MM.1S (cell line): ENCODE measurements at regions not wholly inside any gene's neighbourhood (a gene's known extent, or its start where the extent isn't known, plus 50 kb on each side); places are given as distances from the start of the nearest gene placed in this dataset.

Source experiments
- DNase-seq: peaks from one replicate; pipeline ENCODE4 v3.0.0-alpha.2; 2015
- H2AFZ ChIP-seq: fragments of 300-600 bp; sonication (generic); 2 replicates; pipeline ENCODE4 v1.6.0; 2016; ENCODE audit warnings: antibody characterized with exemption, low read length
- H3F3A ChIP-seq: fragments of 300-600 bp; sonication (generic); 2 replicates; pipeline ENCODE4 v1.6.1; 2016; ENCODE audit warnings: mild to moderate bottlenecking, antibody characterized with exemption, low read length, moderate library complexity, mixed read lengths; ENCODE audit not compliant: insufficient read depth
- H3K27ac ChIP-seq: fragments of 300-600 bp; sonication (generic); 2 replicates; pipeline ENCODE4 v1.5.1; 2016; ENCODE audit warnings: mild to moderate bottlenecking, low read length
- H3K27me3 ChIP-seq: fragments of 300-600 bp; sonication (generic); replicated peaks from 2 replicates; pipeline ENCODE4 v1.6.0; 2016; ENCODE audit warnings: low read length; ENCODE audit not compliant: insufficient read depth
- H3K36me3 ChIP-seq: fragments of 300-600 bp; sonication (generic); replicated peaks from 2 replicates; pipeline ENCODE4 v1.6.1; 2016; ENCODE audit warnings: mild to moderate bottlenecking, low read length, mixed read lengths; ENCODE audit not compliant: insufficient read depth
- H3K4me1 ChIP-seq: fragments of 300-600 bp; sonication (generic); 2 replicates; pipeline ENCODE4 v1.6.1; 2016; ENCODE audit warnings: low read length, mixed read lengths
- H3K4me2 ChIP-seq: fragments of 300-600 bp; sonication (generic); 2 replicates; pipeline ENCODE4 v1.6.0; 2016; ENCODE audit warnings: low read depth, low read length
- H3K4me3 ChIP-seq: fragments of 300-600 bp; sonication (generic); 2 replicates; pipeline ENCODE4 v1.5.1; 2016; ENCODE audit warnings: low read length, mixed read lengths
- H3K79me2 ChIP-seq: fragments of 300-600 bp; sonication (generic); 2 replicates; pipeline ENCODE4 v1.6.1; 2016; ENCODE audit warnings: mixed run types, low read length, mixed read lengths
- H3K9ac ChIP-seq: fragments of 300-600 bp; sonication (generic); 2 replicates; pipeline ENCODE4 v1.6.1; 2016; ENCODE audit warnings: low read length, mixed read lengths
- H3K9me2 ChIP-seq: fragments of 300-600 bp; sonication (generic); replicated peaks from 2 replicates; pipeline ENCODE4 v1.6.1; 2016; ENCODE audit warnings: mild to moderate bottlenecking, low read length, mixed read lengths; ENCODE audit not compliant: insufficient read depth
- H3K9me3 ChIP-seq: fragments of 300-600 bp; sonication (generic); replicated peaks from 2 replicates; pipeline ENCODE4 v1.6.1; 2016; ENCODE audit warnings: mild to moderate bottlenecking, low read length, mixed read lengths; ENCODE audit not compliant: insufficient read depth
- H4K20me1 ChIP-seq: fragments of 300-600 bp; sonication (generic); 2 replicates; pipeline ENCODE4 v1.6.1; 2016; ENCODE audit warnings: mild to moderate bottlenecking, low read length, moderate library complexity, mixed read lengths; ENCODE audit not compliant: insufficient read depth
- EZH2 ChIP-seq: fragments of 300-600 bp; sonication (generic); optimal IDR thresholded peaks from 2 replicates; pipeline ENCODE3; 2017; ENCODE audit warnings: low read depth, mild to moderate bottlenecking, antibody characterized with exemption, low read length, mixed read lengths
- EZH2phosphoT487 ChIP-seq: fragments of 300-600 bp; sonication (generic); IDR thresholded peaks from 2 replicates; pipeline ENCODE4 v1.6.1; 2018; ENCODE audit warnings: antibody characterized with exemption, low read length
- TF ChIP-seq, protein P1 (sequence below): fragments of 300-600 bp; sonication (generic); IDR thresholded peaks from 2 replicates; pipeline ENCODE4 v1.5.1; 2016; ENCODE audit warnings: antibody characterized with exemption, low read length, mixed read lengths

DNA sequence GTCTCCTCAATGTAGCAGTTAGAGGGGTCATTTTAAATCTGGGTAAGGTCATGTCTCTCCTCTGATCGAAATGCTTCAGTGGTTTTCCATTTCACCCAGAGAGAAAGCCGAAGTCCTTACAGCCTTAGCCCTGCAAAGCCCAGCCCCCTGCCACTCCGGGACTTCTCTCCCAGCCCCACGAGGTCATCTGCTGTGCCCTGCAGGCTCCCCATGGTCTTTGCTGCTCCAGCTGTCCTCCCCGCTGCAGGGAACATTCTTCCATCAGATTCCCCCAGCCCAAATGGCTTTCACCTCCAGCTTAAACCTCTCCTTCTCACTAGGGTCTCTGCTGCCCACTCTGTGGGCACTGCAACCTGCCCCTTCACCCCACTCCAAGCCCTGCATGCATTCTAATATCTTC, 626.5 kb downstream of the NPHP4 start:
- Histone ChIP-seq H3K9ac (no peak overlapping the region), H3K79me2 (no peaks in the 10 kb centered on the region), H3K9me3 (no peaks in the 10 kb centered on the region), H3K36me3 (no peaks in the 10 kb centered on the region), H3K4me2 (no peak overlapping the region), H3K4me3 (no peak overlapping the region), H3K27me3 (peaks cover 67% of the 10 kb centered on the region), H3K4me1 (no peaks in the 10 kb centered on the region), H3F3A (no peaks in the 10 kb centered on the region), H3K27ac (no peak overlapping the region), H2AFZ (no peak overlapping the region), H4K20me1 (no peaks in the 10 kb centered on the region), H3K9me2 (no peaks in the 10 kb centered on the region)
- no peak for DNase-seq
- TF ChIP-seq, protein P1, sequence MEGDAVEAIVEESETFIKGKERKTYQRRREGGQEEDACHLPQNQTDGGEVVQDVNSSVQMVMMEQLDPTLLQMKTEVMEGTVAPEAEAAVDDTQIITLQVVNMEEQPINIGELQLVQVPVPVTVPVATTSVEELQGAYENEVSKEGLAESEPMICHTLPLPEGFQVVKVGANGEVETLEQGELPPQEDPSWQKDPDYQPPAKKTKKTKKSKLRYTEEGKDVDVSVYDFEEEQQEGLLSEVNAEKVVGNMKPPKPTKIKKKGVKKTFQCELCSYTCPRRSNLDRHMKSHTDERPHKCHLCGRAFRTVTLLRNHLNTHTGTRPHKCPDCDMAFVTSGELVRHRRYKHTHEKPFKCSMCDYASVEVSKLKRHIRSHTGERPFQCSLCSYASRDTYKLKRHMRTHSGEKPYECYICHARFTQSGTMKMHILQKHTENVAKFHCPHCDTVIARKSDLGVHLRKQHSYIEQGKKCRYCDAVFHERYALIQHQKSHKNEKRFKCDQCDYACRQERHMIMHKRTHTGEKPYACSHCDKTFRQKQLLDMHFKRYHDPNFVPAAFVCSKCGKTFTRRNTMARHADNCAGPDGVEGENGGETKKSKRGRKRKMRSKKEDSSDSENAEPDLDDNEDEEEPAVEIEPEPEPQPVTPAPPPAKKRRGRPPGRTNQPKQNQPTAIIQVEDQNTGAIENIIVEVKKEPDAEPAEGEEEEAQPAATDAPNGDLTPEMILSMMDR, result no peak
- TF ChIP-seq EZH2phosphoT487, result no peak
- TF ChIP-seq EZH2, result no peak

DNA sequence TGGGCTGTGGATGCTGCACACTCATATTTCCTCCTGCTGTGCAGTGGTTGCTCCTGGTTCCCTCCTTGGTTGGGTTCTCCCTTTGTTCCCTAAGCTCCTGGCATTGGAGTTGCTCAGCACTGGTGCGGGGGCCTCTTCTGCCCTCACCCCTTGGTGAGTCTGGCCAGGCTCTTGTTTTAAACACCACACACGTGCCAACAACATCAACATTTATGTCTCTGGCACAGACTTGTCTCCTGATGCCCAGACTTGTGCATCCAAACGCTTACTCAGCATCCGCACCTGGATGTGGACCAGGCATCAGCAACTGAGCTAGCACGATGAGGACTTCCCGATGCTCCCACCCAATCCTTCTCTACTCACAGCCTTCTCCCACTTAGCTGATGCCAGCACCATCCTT, 627.6 kb downstream of the NPHP4 start:
- Histone ChIP-seq H3K9me2 (no peaks in the 10 kb centered on the region), H3K9ac (no peak overlapping the region), H3K79me2 (no peaks in the 10 kb centered on the region), H3K4me2 (no peak overlapping the region), H4K20me1 (no peaks in the 10 kb centered on the region), H3K9me3 (no peaks in the 10 kb centered on the region), H3K4me1 (no peaks in the 10 kb centered on the region), H2AFZ (no peak overlapping the region), H3F3A (no peaks in the 10 kb centered on the region), H3K27me3 (peaks cover 67% of the 10 kb centered on the region), H3K27ac (no peak overlapping the region), H3K36me3 (no peaks in the 10 kb centered on the region), H3K4me3 (no peak overlapping the region)
- TF ChIP-seq EZH2phosphoT487 (no peak), EZH2 (no peak)
- TF ChIP-seq, protein P1, result no peak
- DNase-seq, result no peak

GRCh38 chr1:5354681-5355080, 637.5 kb downstream of the NPHP4 start:
- no peaks in the 10 kb centered on the region for H3F3A ChIP-seq
- H3K36me3 ChIP-seq, result no peaks in the 10 kb centered on the region
- H3K4me2 ChIP-seq, result no peak overlapping the region
- no peaks in the 10 kb centered on the region for H3K79me2 ChIP-seq
- no peak for TF ChIP-seq EZH2
- no peaks in the 10 kb centered on the region for H3K9me2 ChIP-seq
- no peak overlapping the region for H3K27ac ChIP-seq
- H3K27me3 ChIP-seq, result peaks cover 59% of the 10 kb centered on the region
- H3K9me3 ChIP-seq, result no peaks in the 10 kb centered on the region
- H2AFZ ChIP-seq, result no peak overlapping the region
- DNase-seq, result no peak
- no peak overlapping the region for H3K4me3 ChIP-seq
- no peak overlapping the region for H3K9ac ChIP-seq
- H4K20me1 ChIP-seq, result no peaks in the 10 kb centered on the region
- no peaks in the 10 kb centered on the region for H3K4me1 ChIP-seq

DNA sequence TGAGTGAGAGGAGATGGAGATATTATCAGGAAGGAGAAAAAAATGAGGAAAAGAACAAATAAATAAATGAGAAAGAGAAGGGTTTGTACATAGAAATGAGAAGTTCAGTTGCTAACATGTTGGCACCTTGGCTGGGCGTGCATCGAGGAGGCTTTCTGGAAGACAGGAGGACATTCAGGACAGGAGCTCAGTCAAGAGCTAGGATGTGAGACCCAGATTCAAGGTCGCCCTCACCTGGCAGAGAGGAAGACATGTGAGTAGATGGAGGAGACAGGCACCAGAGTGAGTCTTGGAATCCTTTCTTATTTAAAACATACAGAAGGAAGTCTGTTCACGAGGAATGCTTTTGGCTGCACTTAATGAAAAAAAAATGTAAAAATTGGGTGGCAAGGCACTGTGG, 640.9 kb downstream of the NPHP4 start:
- peaks cover 69% of the 10 kb centered on the region for H3K27me3 ChIP-seq
- no peak overlapping the region for H3K27ac ChIP-seq
- no peaks in the 10 kb centered on the region for H3K9me3 ChIP-seq
- no peaks in the 10 kb centered on the region for H3K9me2 ChIP-seq
- H4K20me1 ChIP-seq, result no peaks in the 10 kb centered on the region
- H3K36me3 ChIP-seq, result no peaks in the 10 kb centered on the region
- no peak overlapping the region for H3K4me2 ChIP-seq
- DNase-seq, result no peak
- no peak overlapping the region for H3K4me3 ChIP-seq
- no peak for TF ChIP-seq EZH2
- TF ChIP-seq, protein P1, result no peak
- TF ChIP-seq EZH2phosphoT487, result no peak
- H3K79me2 ChIP-seq, result no peaks in the 10 kb centered on the region
- H3K9ac ChIP-seq, result no peak overlapping the region
- no peaks in the 10 kb centered on the region for H3K4me1 ChIP-seq
- H3F3A ChIP-seq, result no peaks in the 10 kb centered on the region
- no peak overlapping the region for H2AFZ ChIP-seq
